Activated CD8-positive, alpha-beta T cell treated with anti-CD3 and anti-CD28 coated beads for 36 hours (primary cell): ENCODE measurements at regions not wholly inside any gene's neighbourhood (a gene's known extent, or its start where the extent isn't known, plus 50 kb on each side); places are given as distances from the start of the nearest gene placed in this dataset.

Experiments
- ATAC-seq: fragments of 200-7000 bp; cut with Tn5 transposase; one replicate; pipeline ENCODE4 v1.10.0; 2021; ENCODE audit warnings: mild to moderate bottlenecking, moderate library complexity
- CTCF ChIA-PET: fragments of 350-600 bp; sonication (Branson Sonifier 250); formaldehyde crosslinking; loops from one replicate; lab custom pipeline; 2021; ENCODE audit warnings: antibody characterized with exemption; lab: Charles Lee
- POLR2A ChIA-PET: fragments of 350-600 bp; sonication (Branson Sonifier 250); formaldehyde crosslinking; loops from one replicate; lab custom pipeline; 2021; ENCODE audit warnings: antibody characterized with exemption; lab: Charles Lee
- DNase-seq: peaks from one replicate; pipeline ENCODE4 v3.0.0-alpha.2; 2020
- H3K27ac Mint-ChIP-seq: one replicate; pipeline ENCODE4 v1.8.0; 2021; ENCODE audit warnings: mild to moderate bottlenecking, mixed read lengths
- H3K27me3 Mint-ChIP-seq: one replicate; pipeline ENCODE4 v1.8.0; 2021; ENCODE audit warnings: mixed read lengths
- H3K36me3 Mint-ChIP-seq: one replicate; pipeline ENCODE4 v1.8.0; 2021; ENCODE audit warnings: low read depth, mixed read lengths
- H3K4me1 Mint-ChIP-seq: one replicate; pipeline ENCODE4 v1.8.0; 2021; ENCODE audit warnings: low read depth, mixed read lengths
- H3K4me3 Mint-ChIP-seq: one replicate; pipeline ENCODE4 v1.8.0; 2021; ENCODE audit warnings: mild to moderate bottlenecking, moderate library complexity, mixed read lengths
- H3K9me3 Mint-ChIP-seq: one replicate; pipeline ENCODE4 v1.8.0; 2021; ENCODE audit warnings: mixed read lengths
- CTCF ChIP-seq: fragments of 200-600 bp; IDR thresholded peaks from one replicate; pipeline ENCODE4 v1.8.0; 2022; ENCODE audit warnings: antibody characterized with exemption, mild to moderate bottlenecking
- intact Hi-C: fragments of 100-400 bp; cut with micrococcal nuclease; formaldehyde crosslinking; loops from one replicate; pipeline ENCODE4 v1.10.0; 2022

DNA sequence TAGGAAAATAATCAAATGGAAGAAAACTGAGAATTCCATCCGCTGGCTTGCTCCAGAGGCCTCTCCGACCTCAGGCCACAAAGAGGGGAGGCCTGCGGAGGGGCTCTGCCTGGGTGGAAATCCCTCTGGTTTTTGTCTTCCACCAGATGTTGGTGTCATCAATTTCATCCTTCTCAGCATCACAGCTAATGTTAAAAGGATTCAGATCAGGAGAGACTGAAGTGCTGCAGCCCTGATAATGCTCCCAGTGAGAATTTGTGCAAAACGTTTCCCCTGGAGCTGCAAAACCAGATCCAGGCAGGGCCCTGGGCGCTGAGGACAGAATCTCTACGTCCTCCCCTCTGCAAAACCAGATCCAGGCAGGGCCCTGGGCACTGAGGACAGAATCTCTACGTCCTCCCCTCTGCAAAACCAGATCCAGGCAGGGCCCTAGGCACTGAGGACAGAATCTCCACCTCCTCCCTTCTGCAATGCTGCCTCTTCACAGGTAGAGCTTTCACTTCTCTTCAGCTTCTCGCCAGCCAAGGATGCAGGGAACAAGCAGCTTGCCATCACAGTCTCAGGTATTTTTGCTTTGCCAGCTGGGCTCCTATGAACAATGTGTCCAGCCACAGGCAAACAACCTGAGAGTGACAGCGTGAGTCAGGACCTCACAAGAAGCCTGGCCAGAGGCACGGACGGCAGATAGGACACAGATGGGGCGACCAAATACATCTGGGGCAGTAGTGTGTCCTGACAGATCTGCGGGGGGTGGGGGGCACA lies 81.2 kb downstream of the TMEM18 start:
- CTCF ChIA-PET: no interaction called here
- intact Hi-C loops: no loop called here
- ATAC-seq: no peak
- Mint-ChIP-seq H3K27me3 (no peaks in the 10 kb centered on the region), H3K36me3 (no peaks in the 10 kb centered on the region), H3K4me3 (no peak overlapping the region), H3K27ac (no peak overlapping the region), H3K9me3 (no peaks in the 10 kb centered on the region), H3K4me1 (no peaks in the 10 kb centered on the region)
- DNase-seq: no peak
- POLR2A ChIA-PET: no interaction called here
- no peak for TF ChIP-seq CTCF

GRCh38 chr2:595141-595815 lies 81.9 kb downstream of the TMEM18 start:
- Mint-ChIP-seq H3K27ac (no peak overlapping the region), H3K9me3 (no peaks in the 10 kb centered on the region), H3K4me1 (no peaks in the 10 kb centered on the region), H3K27me3 (no peaks in the 10 kb centered on the region), H3K4me3 (no peak overlapping the region), H3K36me3 (no peaks in the 10 kb centered on the region)
- no peak for TF ChIP-seq CTCF
- CTCF ChIA-PET: no interaction called here
- intact Hi-C loops: no loop called here
- POLR2A ChIA-PET: no interaction called here
- ATAC-seq (no peak), DNase-seq (no peak)

DNA sequence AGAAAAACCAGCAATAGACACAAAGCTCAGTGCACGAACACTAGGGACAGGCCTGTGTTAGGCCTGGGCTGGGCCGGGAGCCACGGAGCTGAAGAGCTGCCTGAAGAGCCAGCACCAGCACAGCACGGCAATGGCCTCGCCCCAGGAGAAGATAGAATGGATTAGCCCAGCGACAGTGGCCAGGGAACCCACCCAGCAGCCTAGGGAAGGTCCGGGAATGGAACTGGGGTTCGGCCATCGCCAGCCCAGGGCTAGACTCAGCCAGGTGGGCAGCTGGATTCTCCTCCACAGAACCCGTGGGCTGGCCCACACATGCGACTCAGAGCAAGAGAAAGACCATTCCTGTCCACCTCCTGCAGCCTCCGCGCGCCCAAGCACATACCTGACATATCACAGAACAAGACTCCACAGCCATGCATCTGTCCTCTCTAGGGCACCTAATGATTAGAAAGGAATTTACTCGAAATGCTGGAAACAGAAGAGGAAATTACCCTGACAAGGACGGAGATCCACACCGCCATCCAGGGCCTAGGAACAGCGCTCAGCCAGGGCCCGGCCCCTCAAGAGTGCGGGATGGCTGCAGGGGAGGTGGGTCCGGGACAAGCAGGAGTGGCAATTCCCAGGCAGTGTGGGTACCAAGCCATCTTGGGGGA lies 82.8 kb downstream of the TMEM18 start:
- no peaks in the 10 kb centered on the region for H3K36me3 Mint-ChIP-seq
- no peak for TF ChIP-seq CTCF
- DNase-seq (no peak), ATAC-seq (no peak)
- CTCF ChIA-PET: no interaction called here
- POLR2A ChIA-PET: no interaction called here
- H3K4me1 Mint-ChIP-seq: no peaks in the 10 kb centered on the region
- no peak overlapping the region for H3K4me3 Mint-ChIP-seq
- H3K27me3 Mint-ChIP-seq: no peaks in the 10 kb centered on the region
- no peak overlapping the region for H3K27ac Mint-ChIP-seq
- H3K9me3 Mint-ChIP-seq: no peaks in the 10 kb centered on the region
- intact Hi-C loops: no loop called here

DNA sequence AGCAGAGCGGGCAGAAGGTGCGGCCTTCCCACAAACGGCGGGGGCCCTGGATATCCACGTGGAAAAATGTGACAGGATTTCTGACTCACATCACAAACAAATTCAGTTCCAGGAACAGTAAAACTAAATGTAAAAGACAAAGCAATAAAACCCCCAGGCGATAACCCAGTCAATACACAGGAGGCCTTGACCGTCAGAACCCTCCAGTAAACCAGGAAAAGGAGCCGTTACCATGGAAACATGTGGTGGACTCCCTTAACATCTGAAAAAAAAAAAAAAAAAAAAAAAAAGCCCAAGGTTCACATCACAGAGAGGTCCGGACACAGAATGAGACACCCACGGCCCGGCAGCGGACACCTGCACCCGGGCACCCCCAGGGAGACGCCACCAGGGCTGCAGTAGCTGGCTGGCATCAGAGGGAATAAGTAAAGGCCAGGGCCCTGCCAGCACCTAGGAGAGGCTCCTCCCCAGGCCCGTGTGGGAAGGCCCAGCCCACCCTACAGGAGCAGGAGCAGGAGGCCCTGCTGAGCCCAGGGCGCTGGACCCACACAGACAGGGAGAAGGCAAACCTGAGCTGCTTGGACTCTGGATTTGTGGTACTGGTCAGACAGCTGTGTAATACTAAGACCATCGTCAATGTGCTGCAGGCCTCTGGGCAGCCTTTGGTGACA lies 83.7 kb downstream of the TMEM18 start:
- TF ChIP-seq CTCF: no peak

More for the DNA sequence above, 83.7 kb downstream of the TMEM18 start:
- Mint-ChIP-seq H3K27ac (no peak overlapping the region), H3K36me3 (no peaks in the 10 kb centered on the region), H3K27me3 (peaks cover 2% of the 10 kb centered on the region), H3K4me1 (no peaks in the 10 kb centered on the region), H3K4me3 (no peak overlapping the region), H3K9me3 (no peaks in the 10 kb centered on the region)
- ATAC-seq (no peak), DNase-seq (no peak)
- POLR2A ChIA-PET: no interaction called here
- CTCF ChIA-PET: no interaction called here
- intact Hi-C loops: no loop called here
